ENCODE measurements at regions not wholly inside any gene's neighbourhood (a gene's known extent, or its start where the extent isn't known, plus 50 kb on each side); places are given as distances from the start of the nearest gene placed in this dataset.

DNA sequence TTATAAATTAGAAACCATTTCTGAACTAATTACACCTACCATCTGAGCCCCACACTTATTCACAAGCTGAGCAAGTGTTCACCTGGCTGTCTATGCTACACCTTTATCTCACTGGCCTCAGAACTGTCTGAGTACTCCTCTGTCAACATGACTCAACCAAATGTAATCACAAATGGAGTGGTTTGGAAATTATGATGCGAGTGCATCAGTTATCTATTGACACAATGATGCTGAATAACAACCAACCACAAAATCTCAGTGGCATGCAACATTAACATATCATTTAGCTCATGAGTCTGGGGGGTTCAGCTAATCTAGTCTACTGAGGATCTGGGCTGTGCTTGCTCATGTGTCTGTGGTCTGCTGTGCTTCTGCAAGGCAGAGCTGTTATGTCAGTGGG lies 184.2 kb upstream of the NXPH2 start:
- TF ChIP-seq ZBTB7A (IDR thresholded peaks at IDR 0.05; ENCODE audit: low read depth) (no peak), TAF1 (IDR thresholded peaks at IDR 0.05; ENCODE audit: low read depth) (no peak), YY1 (IDR thresholded peaks at IDR 0.05; ENCODE audit: low read depth) (no peak), TCF12 (IDR thresholded peaks at IDR 0.05; ENCODE audit: low read depth) (no peak), RAD21 (IDR thresholded peaks at IDR 0.05; ENCODE audit: low read depth) (no peak), EP300 (IDR thresholded peaks at IDR 0.05; ENCODE audit: borderline replicate concordance) (no peak), REST (IDR thresholded peaks at IDR 0.05; ENCODE audit: low read depth) (no peak), FOXM1 (IDR thresholded peaks at IDR 0.05; ENCODE audit: borderline replicate concordance, low read depth) (no peak), CREB1 (IDR thresholded peaks at IDR 0.05; ENCODE audit: low read depth) (no peak)
- TF ChIP-seq, protein P1, sequence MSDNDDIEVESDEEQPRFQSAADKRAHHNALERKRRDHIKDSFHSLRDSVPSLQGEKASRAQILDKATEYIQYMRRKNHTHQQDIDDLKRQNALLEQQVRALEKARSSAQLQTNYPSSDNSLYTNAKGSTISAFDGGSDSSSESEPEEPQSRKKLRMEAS (IDR thresholded peaks at IDR 0.05) = no peak
- TF ChIP-seq, protein P2, sequence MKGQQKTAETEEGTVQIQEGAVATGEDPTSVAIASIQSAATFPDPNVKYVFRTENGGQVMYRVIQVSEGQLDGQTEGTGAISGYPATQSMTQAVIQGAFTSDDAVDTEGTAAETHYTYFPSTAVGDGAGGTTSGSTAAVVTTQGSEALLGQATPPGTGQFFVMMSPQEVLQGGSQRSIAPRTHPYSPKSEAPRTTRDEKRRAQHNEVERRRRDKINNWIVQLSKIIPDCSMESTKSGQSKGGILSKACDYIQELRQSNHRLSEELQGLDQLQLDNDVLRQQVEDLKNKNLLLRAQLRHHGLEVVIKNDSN (IDR thresholded peaks at IDR 0.05) = no peak

All from Ishikawa (cell line).